GM23248 (cell line): ENCODE measurements at regions not wholly inside any gene's neighbourhood (a gene's known extent, or its start where the extent isn't known, plus 50 kb on each side); places are given as distances from the start of the nearest gene placed in this dataset.

Experiments
- DNase-seq: peaks from one replicate; pipeline ENCODE4 v3.0.0-alpha.2; 2015
- H2AFZ ChIP-seq: fragments of 200-600 bp; sonication (generic); 2 replicates; pipeline ENCODE4 v1.6.1; 2016; ENCODE audit warnings: antibody characterized with exemption
- H3F3A ChIP-seq: fragments of 200-600 bp; sonication (generic); 2 replicates; pipeline ENCODE4 v1.6.1; 2016; ENCODE audit warnings: mild to moderate bottlenecking, antibody characterized with exemption, mixed run types; ENCODE audit not compliant: insufficient read depth
- H3K27ac ChIP-seq: fragments of 200-600 bp; sonication (generic); 2 replicates; pipeline ENCODE4 v1.5.1; 2016; ENCODE audit warnings: mild to moderate bottlenecking
- H3K27me3 ChIP-seq: fragments of 200-600 bp; sonication (generic); replicated peaks from 2 replicates; pipeline ENCODE4 v1.6.1; 2016; ENCODE audit warnings: mild to moderate bottlenecking; ENCODE audit not compliant: insufficient read depth
- H3K36me3 ChIP-seq: fragments of 200-600 bp; sonication (generic); 2 replicates; pipeline ENCODE4 v1.6.1; 2016; ENCODE audit warnings: low read depth, mild to moderate bottlenecking
- H3K4me1 ChIP-seq: fragments of 200-600 bp; sonication (generic); 2 replicates; pipeline ENCODE4 v1.6.1; 2016; ENCODE audit warnings: mild to moderate bottlenecking; ENCODE audit not compliant: insufficient read depth
- H3K4me2 ChIP-seq: fragments of 200-600 bp; sonication (generic); one replicate; pipeline ENCODE4 v1.6.1; 2016; ENCODE audit warnings: mild to moderate bottlenecking; ENCODE audit not compliant: unreplicated experiment
- H3K4me3 ChIP-seq: fragments of 200-600 bp; sonication (generic); 2 replicates; pipeline ENCODE4 v1.5.1; 2016; ENCODE audit warnings: mild to moderate bottlenecking
- H3K79me2 ChIP-seq: fragments of 200-600 bp; sonication (generic); 2 replicates; pipeline ENCODE4 v1.6.1; 2016; ENCODE audit warnings: mild to moderate bottlenecking; ENCODE audit not compliant: insufficient read depth
- H3K9ac ChIP-seq: fragments of 200-600 bp; sonication (generic); 2 replicates; pipeline ENCODE4 v1.6.1; 2016; ENCODE audit warnings: mild to moderate bottlenecking
- H3K9me2 ChIP-seq: fragments of 200-600 bp; sonication (generic); 2 replicates; pipeline ENCODE4 v1.6.1; 2016; ENCODE audit warnings: mixed run types, mild to moderate bottlenecking, moderate library complexity; ENCODE audit not compliant: insufficient read depth
- H3K9me3 ChIP-seq: fragments of 200-600 bp; sonication (generic); one replicate; pipeline ENCODE4 v1.6.1; 2017; ENCODE audit warnings: low read depth
- H4K20me1 ChIP-seq: fragments of 200-600 bp; sonication (generic); 2 replicates; pipeline ENCODE4 v1.6.0; 2016; ENCODE audit not compliant: insufficient read depth
- EZH2 ChIP-seq: fragments of 200-600 bp; sonication (generic); IDR thresholded peaks from 2 replicates; pipeline ENCODE4 v1.6.1; 2018; ENCODE audit warnings: antibody characterized with exemption, mild to moderate bottlenecking; ENCODE audit not compliant: insufficient read depth, poor library complexity, severe bottlenecking
- EZH2phosphoT487 ChIP-seq: fragments of 200-600 bp; sonication (generic); IDR thresholded peaks from 2 replicates; pipeline ENCODE4 v1.6.1; 2018; ENCODE audit warnings: antibody characterized with exemption, moderate library complexity, mild to moderate bottlenecking, low read depth; ENCODE audit not compliant: insufficient read depth
- WGBS, 2 experiments: methylation state at CpG; one replicate each; pipeline ENCODE4 v1.1.6; 2015 to 2017; ENCODE audit warnings: low lambda C conversion rate in 2 of 2, low coverage in 1 of 2; ENCODE audit errors: missing lambda C conversion rate in 2 of 2; 5-methylcytosine and 5-hydroxymethylcytosine counted together
- in situ Hi-C: fragments of 300-500 bp; cut with MboI; formaldehyde crosslinking; loops from 2 replicates; pipeline ENCODE4 v1.15.0; 2020

- no peaks in the 10 kb centered on the region for H3K79me2 ChIP-seq
- no peak for TF ChIP-seq EZH2
- no peak for TF ChIP-seq EZH2phosphoT487
- H3K9me3 ChIP-seq: no peaks in the 10 kb centered on the region
- no peak overlapping the region for H3K4me3 ChIP-seq
- H4K20me1 ChIP-seq: no peaks in the 10 kb centered on the region
- no peak overlapping the region for H2AFZ ChIP-seq
- H3K9ac ChIP-seq: no peak overlapping the region
- H3K27me3 ChIP-seq: no peaks in the 10 kb centered on the region
- DNase-seq: no peak
- in situ Hi-C loops: no loop called here
- 81 to 82% methylated on average over 3 of the region's 3 CpGs for WGBS, 2 experiments
- no peaks in the 10 kb centered on the region for H3K4me1 ChIP-seq
- no peaks in the 10 kb centered on the region for H3K36me3 ChIP-seq
- no peaks in the 10 kb centered on the region for H3F3A ChIP-seq
- no peak overlapping the region for H3K4me2 ChIP-seq
- no peak overlapping the region for H3K27ac ChIP-seq
- no peaks in the 10 kb centered on the region for H3K9me2 ChIP-seq
These were observed 96.1 kb downstream of the OR2K2 start for GRCh38 chr9:111233963-111234362.

- no peak for TF ChIP-seq EZH2
- TF ChIP-seq EZH2phosphoT487: no peak
- H2AFZ ChIP-seq: no peak overlapping the region
- H3K36me3 ChIP-seq: no peaks in the 10 kb centered on the region
- no peaks in the 10 kb centered on the region for H4K20me1 ChIP-seq
- H3K9me2 ChIP-seq: no peaks in the 10 kb centered on the region
- 28 to 36% methylated on average over 8 of the region's 8 CpGs for WGBS, 2 experiments
- no peaks in the 10 kb centered on the region for H3F3A ChIP-seq
- H3K9me3 ChIP-seq: no peaks in the 10 kb centered on the region
- H3K9ac ChIP-seq: no peak overlapping the region
- DNase-seq: no peak
- no peaks in the 10 kb centered on the region for H3K79me2 ChIP-seq
- no peak overlapping the region for H3K4me2 ChIP-seq
- no peak overlapping the region for H3K27ac ChIP-seq
- H3K27me3 ChIP-seq: no peaks in the 10 kb centered on the region
- no peak overlapping the region for H3K4me3 ChIP-seq
- in situ Hi-C loops: no loop called here
- no peaks in the 10 kb centered on the region for H3K4me1 ChIP-seq
These were observed 96.8 kb downstream of the OR2K2 start for GRCh38 chr9:111232997-111233790.

- in situ Hi-C loops: no loop called here
- WGBS, 2 experiments: 89 to 95% methylated on average over 3 of the region's 3 CpGs
- no peak overlapping the region for H3K27ac ChIP-seq
- no peak overlapping the region for H3K9ac ChIP-seq
- H3K4me2 ChIP-seq: no peak overlapping the region
- no peaks in the 10 kb centered on the region for H3K4me1 ChIP-seq
- no peaks in the 10 kb centered on the region for H3F3A ChIP-seq
- no peak overlapping the region for H3K4me3 ChIP-seq
- no peak for DNase-seq
- H4K20me1 ChIP-seq: no peaks in the 10 kb centered on the region
- no peaks in the 10 kb centered on the region for H3K27me3 ChIP-seq
- H3K9me2 ChIP-seq: no peaks in the 10 kb centered on the region
- no peaks in the 10 kb centered on the region for H3K9me3 ChIP-seq
- H3K79me2 ChIP-seq: no peaks in the 10 kb centered on the region
- no peak overlapping the region for H2AFZ ChIP-seq
- TF ChIP-seq EZH2 (no peak), EZH2phosphoT487 (no peak)
- H3K36me3 ChIP-seq: no peaks in the 10 kb centered on the region
These were observed 98.0 kb downstream of the OR2K2 start for GRCh38 chr9:111231801-111232580.

- H3K27me3 ChIP-seq: no peaks in the 10 kb centered on the region
- no peak overlapping the region for H2AFZ ChIP-seq
- no peaks in the 10 kb centered on the region for H3K4me1 ChIP-seq
- H3K79me2 ChIP-seq: no peaks in the 10 kb centered on the region
- WGBS, 2 experiments: 77 to 78% methylated on average over 1 of the region's 1 CpG
- no peak overlapping the region for H3K27ac ChIP-seq
- no peaks in the 10 kb centered on the region for H4K20me1 ChIP-seq
- H3K4me2 ChIP-seq: no peak overlapping the region
- no peak overlapping the region for H3K9ac ChIP-seq
- H3K9me3 ChIP-seq: no peaks in the 10 kb centered on the region
- H3K9me2 ChIP-seq: no peaks in the 10 kb centered on the region
- in situ Hi-C loops: no loop called here
- no peaks in the 10 kb centered on the region for H3F3A ChIP-seq
- no peak overlapping the region for H3K4me3 ChIP-seq
- DNase-seq: no peak
- TF ChIP-seq EZH2phosphoT487 (no peak), EZH2 (no peak)
- no peaks in the 10 kb centered on the region for H3K36me3 ChIP-seq
These were observed 107.3 kb downstream of the OR2K2 start for GRCh38 chr9:111222757-111223156.
